GM06990 (cell line): ENCODE measurements at regions not wholly inside any gene's neighbourhood (a gene's known extent, or its start where the extent isn't known, plus 50 kb on each side); places are given as distances from the start of the nearest gene placed in this dataset.

Experiments used
- DNase-seq: peaks from one replicate; pipeline ENCODE4 v3.0.0-alpha.2; 2011; ENCODE audit not compliant: insufficient read length; ENCODE audit errors: extremely low read depth
- H3K27me3 ChIP-seq: replicated peaks from 2 replicates; pipeline ENCODE4 v1.6.0; 2011; ENCODE audit warnings: low read length; ENCODE audit not compliant: control insufficient read depth, insufficient read depth
- H3K36me3 ChIP-seq: 2 replicates; pipeline ENCODE4 v1.5.1; 2011; ENCODE audit warnings: low read length; ENCODE audit not compliant: control insufficient read depth, insufficient read depth
- H3K4me3 ChIP-seq: replicated peaks from 2 replicates; pipeline ENCODE4 v1.5.1; 2011; ENCODE audit warnings: low read depth, mild to moderate bottlenecking, control low read depth, low read length
- TF ChIP-seq, protein P1 (sequence below): IDR thresholded peaks from 2 replicates; pipeline ENCODE4 v1.5.1; 2011; ENCODE audit warnings: low read length, control low read depth, mild to moderate bottlenecking, inconsistent platforms; ENCODE audit not compliant: insufficient read depth, poor library complexity, severe bottlenecking

DNA sequence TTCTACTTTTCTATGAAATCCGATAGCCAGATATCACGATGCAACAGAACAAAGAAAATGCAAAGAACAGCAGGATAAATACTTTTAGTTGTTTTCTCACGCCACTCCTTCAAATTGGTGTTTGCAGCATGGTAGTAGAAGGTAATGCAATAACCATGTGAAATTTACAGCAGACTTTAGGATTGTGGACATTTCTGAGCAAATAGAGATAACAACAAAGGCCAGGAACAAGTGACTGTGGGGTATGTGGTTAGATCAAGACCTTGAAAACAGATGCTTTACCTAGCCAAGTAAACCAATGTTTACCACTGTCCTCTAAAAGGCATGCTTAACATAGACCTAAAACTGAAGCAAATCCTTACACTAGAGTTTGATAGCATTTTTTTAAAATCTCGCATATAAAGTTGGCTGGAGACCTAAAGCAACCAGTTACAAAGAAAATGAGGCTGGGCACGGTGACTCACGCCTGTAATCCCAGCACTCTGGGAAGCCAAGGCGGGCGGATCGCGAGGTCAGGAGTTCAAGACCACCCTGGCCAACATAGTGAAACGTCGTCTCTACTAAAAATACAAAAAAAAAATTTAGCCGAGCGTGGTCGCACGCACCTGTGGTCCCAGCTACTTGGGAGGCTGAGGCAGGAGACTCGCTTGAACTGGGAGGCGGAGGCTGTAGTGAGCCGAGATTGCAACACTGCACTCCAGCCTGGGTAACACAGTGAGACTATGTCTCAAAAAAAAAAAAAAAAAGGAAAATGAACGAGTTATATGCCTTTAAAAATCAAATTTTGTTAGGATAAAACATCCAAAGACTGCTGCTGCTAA, 123.2 kb upstream of the FOXN3 start:
- Histone ChIP-seq H3K36me3 (no peaks in the 10 kb centered on the region), H3K27me3 (no peaks in the 10 kb centered on the region), H3K4me3 (no peak overlapping the region)
- TF ChIP-seq, protein P1, sequence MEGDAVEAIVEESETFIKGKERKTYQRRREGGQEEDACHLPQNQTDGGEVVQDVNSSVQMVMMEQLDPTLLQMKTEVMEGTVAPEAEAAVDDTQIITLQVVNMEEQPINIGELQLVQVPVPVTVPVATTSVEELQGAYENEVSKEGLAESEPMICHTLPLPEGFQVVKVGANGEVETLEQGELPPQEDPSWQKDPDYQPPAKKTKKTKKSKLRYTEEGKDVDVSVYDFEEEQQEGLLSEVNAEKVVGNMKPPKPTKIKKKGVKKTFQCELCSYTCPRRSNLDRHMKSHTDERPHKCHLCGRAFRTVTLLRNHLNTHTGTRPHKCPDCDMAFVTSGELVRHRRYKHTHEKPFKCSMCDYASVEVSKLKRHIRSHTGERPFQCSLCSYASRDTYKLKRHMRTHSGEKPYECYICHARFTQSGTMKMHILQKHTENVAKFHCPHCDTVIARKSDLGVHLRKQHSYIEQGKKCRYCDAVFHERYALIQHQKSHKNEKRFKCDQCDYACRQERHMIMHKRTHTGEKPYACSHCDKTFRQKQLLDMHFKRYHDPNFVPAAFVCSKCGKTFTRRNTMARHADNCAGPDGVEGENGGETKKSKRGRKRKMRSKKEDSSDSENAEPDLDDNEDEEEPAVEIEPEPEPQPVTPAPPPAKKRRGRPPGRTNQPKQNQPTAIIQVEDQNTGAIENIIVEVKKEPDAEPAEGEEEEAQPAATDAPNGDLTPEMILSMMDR = no peak
- DNase-seq = no peak

DNA sequence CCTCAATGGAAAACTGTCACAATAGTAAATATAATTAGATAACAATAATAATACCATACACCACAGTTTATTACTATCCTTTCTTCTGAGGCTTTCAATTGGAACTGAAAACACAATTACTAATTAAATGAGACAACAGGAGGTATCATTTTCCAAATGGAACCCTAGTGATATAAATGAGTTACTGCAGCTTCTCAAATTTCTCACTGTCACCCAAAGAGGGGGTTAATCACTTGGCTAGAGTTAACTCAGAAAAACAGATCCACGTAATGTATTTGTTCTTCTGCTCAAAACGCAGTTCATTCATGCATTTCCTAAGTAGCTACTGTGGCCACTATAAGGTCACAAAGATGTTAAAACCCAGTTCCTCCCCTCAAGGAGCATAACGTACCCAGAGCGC, 120.9 kb upstream of the FOXN3 start:
- Histone ChIP-seq H3K36me3 (no peaks in the 10 kb centered on the region), H3K4me3 (no peak overlapping the region), H3K27me3 (no peaks in the 10 kb centered on the region)
- TF ChIP-seq, protein P1 = no peak
- DNase-seq = no peak

DNA sequence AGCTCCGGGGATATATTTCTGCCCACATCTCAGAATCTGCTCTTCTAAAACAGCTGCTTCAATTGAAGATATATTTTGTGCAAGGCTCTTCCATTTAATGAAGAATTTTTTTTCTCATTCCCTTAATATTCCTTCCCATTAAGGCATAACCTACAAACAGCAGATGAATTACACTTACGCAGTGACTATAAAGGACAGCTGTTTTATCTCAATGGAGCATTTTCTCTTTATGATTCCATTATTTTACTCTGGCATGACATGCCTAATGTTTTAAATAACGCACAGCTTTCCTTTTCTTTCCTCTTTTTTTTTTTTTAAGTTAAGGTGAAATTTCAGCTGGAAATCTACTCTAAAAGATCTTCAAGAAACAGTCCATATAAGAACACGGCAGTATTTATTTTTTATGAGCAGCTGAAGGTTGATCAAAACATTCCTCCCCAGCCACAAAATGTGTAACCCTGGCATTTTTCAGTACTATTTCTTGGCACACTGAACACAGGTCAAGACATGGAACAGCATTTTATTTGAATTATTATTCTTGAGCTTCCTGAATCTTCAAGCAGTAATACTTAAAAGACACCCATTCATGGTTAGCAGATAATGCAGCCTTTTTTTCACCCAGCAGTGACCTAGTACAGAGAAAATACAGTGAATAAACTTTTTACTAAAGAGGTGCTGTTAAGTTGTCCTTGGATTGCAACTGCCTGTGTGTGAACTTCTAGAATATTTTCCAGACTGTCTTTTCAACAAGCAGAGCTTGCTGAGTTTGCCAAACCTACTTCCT, 118.1 kb upstream of the FOXN3 start:
- Histone ChIP-seq H3K4me3 (no peak overlapping the region), H3K36me3 (no peaks in the 10 kb centered on the region), H3K27me3 (no peaks in the 10 kb centered on the region)
- DNase-seq = no peak
- TF ChIP-seq, protein P1 = no peak

DNA sequence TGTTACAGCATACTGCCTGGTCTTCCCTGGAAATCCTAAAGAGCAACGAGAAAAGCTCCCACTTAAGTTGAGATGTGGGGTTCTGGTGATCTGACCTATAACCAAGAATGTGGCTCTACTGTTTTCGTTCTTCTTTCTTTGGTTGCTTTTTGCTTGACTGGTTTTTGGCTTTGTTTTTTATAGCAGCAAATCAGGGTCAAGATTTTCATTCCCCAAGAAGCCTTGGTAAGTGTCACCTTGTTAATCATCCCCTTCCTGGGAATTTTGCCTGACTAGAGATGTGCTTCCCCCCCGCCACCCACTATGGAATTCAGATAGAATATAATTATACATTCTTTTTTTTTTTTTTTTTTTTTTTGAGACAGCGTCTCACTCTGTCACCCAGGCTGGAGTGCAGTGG, 116.7 kb upstream of the FOXN3 start:
- H3K36me3 ChIP-seq = no peaks in the 10 kb centered on the region
- no peak for DNase-seq
- H3K4me3 ChIP-seq = no peak overlapping the region
- H3K27me3 ChIP-seq = no peaks in the 10 kb centered on the region
- TF ChIP-seq, protein P1 = no peak

DNA sequence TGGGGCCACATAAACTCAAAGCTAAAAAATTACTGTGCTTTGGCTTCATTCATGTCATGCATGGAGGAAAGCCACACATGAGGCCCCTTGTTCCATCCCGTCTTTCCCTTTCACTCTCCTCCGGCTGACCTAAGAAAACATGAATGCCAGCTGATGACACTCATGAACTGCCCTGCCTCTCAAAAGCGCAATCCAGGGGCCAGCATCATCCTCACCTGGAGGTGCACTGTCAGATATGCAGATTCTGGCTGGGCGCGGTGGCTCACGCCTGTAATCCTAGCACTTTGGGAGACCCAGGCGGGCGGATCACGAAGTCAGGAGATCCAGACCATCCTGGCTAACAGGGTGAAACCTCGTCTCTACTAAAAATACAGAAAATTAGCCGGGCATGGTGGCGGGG, 116.1 kb upstream of the FOXN3 start:
- H3K27me3 ChIP-seq = no peaks in the 10 kb centered on the region
- H3K4me3 ChIP-seq = no peak overlapping the region
- TF ChIP-seq, protein P1 = no peak
- no peak for DNase-seq
- no peaks in the 10 kb centered on the region for H3K36me3 ChIP-seq
